Sigmoid colon (tissue), 4 donors: ENCODE measurements at regions not wholly inside any gene's neighbourhood (a gene's known extent, or its start where the extent isn't known, plus 50 kb on each side); places are given as distances from the start of the nearest gene placed in this dataset.
"Not testable (repeated sequence)": the region's sequence is repeated elsewhere in the genome, so short reads cannot be mapped to it uniquely, and the experiment has no call there.

Source experiments
- POLR2A ChIP-seq, 2 donors: fragments of 450-650 bp; IDR thresholded peaks; one replicate each; pipeline ENCODE4 v1.6.1; 2016; ENCODE audit warnings: antibody characterized with exemption in 2 of 2, mild to moderate bottlenecking in 2 of 2, moderate library complexity in 2 of 2
- POLR2AphosphoS5 ChIP-seq, 4 donors: sonication (generic); formaldehyde crosslinking; IDR thresholded peaks; one replicate each; pipeline ENCODE4 v1.6.1; 2017; ENCODE audit warnings: antibody characterized with exemption in 4 of 4
- TF ChIP-seq, protein P1 (sequence below), 4 experiments: fragments of 450-650 bp in 3 of 4; fragments of 200-600 bp in 1 of 4; IDR thresholded peaks; one replicate each; pipeline ENCODE4 v1.5.1; 2016 to 2019; ENCODE audit warnings: antibody characterized with exemption in 4 of 4, mild to moderate bottlenecking in 3 of 4, moderate library complexity in 2 of 4

GRCh38 chr5:24017710-24018109 is 510.3 kb downstream of the PRDM9 start:
- TF ChIP-seq POLR2A, POLR2AphosphoS5 (IDR thresholded peaks at IDR 0.05): not testable (repeated sequence)
- TF ChIP-seq, protein P1, sequence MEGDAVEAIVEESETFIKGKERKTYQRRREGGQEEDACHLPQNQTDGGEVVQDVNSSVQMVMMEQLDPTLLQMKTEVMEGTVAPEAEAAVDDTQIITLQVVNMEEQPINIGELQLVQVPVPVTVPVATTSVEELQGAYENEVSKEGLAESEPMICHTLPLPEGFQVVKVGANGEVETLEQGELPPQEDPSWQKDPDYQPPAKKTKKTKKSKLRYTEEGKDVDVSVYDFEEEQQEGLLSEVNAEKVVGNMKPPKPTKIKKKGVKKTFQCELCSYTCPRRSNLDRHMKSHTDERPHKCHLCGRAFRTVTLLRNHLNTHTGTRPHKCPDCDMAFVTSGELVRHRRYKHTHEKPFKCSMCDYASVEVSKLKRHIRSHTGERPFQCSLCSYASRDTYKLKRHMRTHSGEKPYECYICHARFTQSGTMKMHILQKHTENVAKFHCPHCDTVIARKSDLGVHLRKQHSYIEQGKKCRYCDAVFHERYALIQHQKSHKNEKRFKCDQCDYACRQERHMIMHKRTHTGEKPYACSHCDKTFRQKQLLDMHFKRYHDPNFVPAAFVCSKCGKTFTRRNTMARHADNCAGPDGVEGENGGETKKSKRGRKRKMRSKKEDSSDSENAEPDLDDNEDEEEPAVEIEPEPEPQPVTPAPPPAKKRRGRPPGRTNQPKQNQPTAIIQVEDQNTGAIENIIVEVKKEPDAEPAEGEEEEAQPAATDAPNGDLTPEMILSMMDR (IDR thresholded peaks at IDR 0.05) = not testable (repeated sequence)
